ENCODE measurements at regions not wholly inside any gene's neighbourhood (a gene's known extent, or its start where the extent isn't known, plus 50 kb on each side); places are given as distances from the start of the nearest gene placed in this dataset.
"Not testable (repeated sequence)": the region's sequence is repeated elsewhere in the genome, so short reads cannot be mapped to it uniquely, and the experiment has no call there.

DNA sequence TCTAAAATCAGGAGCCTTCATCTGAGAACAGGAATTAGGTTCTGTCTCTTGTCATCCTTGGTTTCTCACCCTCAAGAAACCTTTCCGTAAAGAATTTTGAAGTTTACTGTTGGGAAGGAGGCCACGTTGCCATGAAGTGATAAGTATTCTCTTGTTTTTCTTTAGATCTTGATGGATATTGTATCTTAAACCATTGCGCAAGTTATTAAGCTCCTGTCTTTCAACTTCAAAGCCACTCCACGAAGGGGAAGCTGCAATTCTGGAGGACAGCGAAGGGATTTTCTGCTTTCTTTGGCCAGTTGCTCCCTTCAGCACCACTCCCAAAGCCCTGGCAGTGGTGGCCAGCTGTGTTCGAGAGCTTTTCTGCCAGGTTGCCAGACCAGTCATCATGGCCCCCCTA lies 198.1 kb upstream of the EXOC2 start:
- Histone ChIP-seq H3K27me3 (ENCODE audit: insufficient read depth, poor library complexity, severe bottlenecking) (no peaks in the 10 kb centered on the region), H3K4me3 (replicated peaks; ENCODE audit: insufficient read depth, low read length) (no peak overlapping the region), H3K27ac (replicated peaks) (no peak overlapping the region)
- no peak for DNase-seq (ENCODE audit: low read depth in 1 of 2, low spot score in 1 of 2)
- TF ChIP-seq POLR2AphosphoS5 (IDR thresholded peaks at IDR 0.05; ENCODE audit: low read depth) (no peak), GABPA (IDR thresholded peaks at IDR 0.05; ENCODE audit: low read depth) (no peak), SPI1 (IDR thresholded peaks at IDR 0.05; ENCODE audit: borderline replicate concordance, low read depth) (no peak)
- TF ChIP-seq, protein P1, sequence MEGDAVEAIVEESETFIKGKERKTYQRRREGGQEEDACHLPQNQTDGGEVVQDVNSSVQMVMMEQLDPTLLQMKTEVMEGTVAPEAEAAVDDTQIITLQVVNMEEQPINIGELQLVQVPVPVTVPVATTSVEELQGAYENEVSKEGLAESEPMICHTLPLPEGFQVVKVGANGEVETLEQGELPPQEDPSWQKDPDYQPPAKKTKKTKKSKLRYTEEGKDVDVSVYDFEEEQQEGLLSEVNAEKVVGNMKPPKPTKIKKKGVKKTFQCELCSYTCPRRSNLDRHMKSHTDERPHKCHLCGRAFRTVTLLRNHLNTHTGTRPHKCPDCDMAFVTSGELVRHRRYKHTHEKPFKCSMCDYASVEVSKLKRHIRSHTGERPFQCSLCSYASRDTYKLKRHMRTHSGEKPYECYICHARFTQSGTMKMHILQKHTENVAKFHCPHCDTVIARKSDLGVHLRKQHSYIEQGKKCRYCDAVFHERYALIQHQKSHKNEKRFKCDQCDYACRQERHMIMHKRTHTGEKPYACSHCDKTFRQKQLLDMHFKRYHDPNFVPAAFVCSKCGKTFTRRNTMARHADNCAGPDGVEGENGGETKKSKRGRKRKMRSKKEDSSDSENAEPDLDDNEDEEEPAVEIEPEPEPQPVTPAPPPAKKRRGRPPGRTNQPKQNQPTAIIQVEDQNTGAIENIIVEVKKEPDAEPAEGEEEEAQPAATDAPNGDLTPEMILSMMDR (IDR thresholded peaks at IDR 0.05; ENCODE audit: insufficient read depth, low read length) = no peak
- TF ChIP-seq, protein P2, sequence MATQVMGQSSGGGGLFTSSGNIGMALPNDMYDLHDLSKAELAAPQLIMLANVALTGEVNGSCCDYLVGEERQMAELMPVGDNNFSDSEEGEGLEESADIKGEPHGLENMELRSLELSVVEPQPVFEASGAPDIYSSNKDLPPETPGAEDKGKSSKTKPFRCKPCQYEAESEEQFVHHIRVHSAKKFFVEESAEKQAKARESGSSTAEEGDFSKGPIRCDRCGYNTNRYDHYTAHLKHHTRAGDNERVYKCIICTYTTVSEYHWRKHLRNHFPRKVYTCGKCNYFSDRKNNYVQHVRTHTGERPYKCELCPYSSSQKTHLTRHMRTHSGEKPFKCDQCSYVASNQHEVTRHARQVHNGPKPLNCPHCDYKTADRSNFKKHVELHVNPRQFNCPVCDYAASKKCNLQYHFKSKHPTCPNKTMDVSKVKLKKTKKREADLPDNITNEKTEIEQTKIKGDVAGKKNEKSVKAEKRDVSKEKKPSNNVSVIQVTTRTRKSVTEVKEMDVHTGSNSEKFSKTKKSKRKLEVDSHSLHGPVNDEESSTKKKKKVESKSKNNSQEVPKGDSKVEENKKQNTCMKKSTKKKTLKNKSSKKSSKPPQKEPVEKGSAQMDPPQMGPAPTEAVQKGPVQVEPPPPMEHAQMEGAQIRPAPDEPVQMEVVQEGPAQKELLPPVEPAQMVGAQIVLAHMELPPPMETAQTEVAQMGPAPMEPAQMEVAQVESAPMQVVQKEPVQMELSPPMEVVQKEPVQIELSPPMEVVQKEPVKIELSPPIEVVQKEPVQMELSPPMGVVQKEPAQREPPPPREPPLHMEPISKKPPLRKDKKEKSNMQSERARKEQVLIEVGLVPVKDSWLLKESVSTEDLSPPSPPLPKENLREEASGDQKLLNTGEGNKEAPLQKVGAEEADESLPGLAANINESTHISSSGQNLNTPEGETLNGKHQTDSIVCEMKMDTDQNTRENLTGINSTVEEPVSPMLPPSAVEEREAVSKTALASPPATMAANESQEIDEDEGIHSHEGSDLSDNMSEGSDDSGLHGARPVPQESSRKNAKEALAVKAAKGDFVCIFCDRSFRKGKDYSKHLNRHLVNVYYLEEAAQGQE (IDR thresholded peaks at IDR 0.05; ENCODE audit: insufficient replicate concordance, low read depth) = no peak

DNA sequence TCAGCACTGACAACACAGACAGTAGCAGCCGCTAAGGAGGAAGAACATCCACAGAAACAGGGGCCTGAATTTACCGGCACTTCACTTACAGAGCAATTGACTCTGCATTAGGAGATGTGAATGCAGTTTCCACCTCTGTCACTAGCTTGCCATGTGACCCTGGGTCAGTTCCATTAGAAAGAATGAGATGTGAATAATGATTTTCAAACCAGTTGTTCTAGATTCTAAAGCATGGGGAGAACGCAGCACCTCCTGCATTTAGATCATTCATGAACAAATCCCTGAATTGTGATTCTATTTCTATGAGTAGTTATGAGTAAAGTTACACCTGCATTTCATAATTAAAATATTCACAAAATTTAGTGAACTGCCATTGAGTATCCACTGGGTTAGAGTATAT lies 197.3 kb upstream of the EXOC2 start:
- H3K27me3 ChIP-seq (ENCODE audit: insufficient read depth, poor library complexity, severe bottlenecking) = no peaks in the 10 kb centered on the region
- no peak for TF ChIP-seq POLR2AphosphoS5 (IDR thresholded peaks at IDR 0.05; ENCODE audit: low read depth)
- TF ChIP-seq, protein P2 (IDR thresholded peaks at IDR 0.05; ENCODE audit: insufficient replicate concordance, low read depth) = no peak
- TF ChIP-seq, protein P1 (IDR thresholded peaks at IDR 0.05; ENCODE audit: insufficient read depth, low read length) = no peak
- no peak for TF ChIP-seq GABPA (IDR thresholded peaks at IDR 0.05; ENCODE audit: low read depth)
- no peak for TF ChIP-seq SPI1 (IDR thresholded peaks at IDR 0.05; ENCODE audit: borderline replicate concordance, low read depth)
- no peak for DNase-seq (ENCODE audit: low read depth in 1 of 2, low spot score in 1 of 2)
- H3K4me3 ChIP-seq (replicated peaks; ENCODE audit: insufficient read depth, low read length) = no peak overlapping the region
- no peak overlapping the region for H3K27ac ChIP-seq (replicated peaks)

DNA sequence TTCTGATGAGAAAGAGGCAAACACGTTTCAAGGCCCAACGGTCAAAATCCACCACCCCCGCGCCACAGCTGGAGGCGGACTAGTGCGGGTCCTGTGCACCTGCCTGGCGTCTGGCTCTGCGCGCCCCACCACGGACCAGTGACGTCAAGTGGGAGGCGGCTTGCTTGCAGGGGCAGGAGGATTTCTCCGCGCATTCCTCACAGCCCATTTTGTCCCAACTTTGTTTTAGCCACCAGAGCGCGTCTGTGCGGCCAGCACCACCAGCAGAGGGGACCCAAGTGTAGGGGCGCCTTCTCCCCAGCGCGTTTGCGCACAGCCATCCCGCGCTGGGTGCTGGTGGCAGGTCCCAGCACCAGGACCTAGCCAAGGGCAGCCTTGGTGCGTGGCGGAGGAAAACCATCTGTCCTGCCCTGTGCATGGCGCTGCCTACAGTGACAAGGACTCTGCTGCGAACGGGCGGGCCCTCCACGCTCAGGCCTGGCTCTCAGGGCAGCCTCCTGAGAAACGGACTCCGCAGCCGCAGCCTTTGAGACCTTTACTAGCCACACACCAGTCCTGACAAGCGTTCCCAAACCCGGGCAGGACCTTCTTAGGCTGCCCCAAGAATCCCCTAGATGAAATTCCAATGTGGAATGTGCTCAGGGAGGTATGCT lies 194.8 kb upstream of the EXOC2 start:
- TF ChIP-seq, protein P2 (IDR thresholded peaks at IDR 0.05; ENCODE audit: insufficient replicate concordance, low read depth) = no peak
- TF ChIP-seq, protein P1 (IDR thresholded peaks at IDR 0.05; ENCODE audit: insufficient read depth, low read length) = no peak
- TF ChIP-seq POLR2AphosphoS5 (IDR thresholded peaks at IDR 0.05; ENCODE audit: low read depth) = no peak
- no peak for TF ChIP-seq GABPA (IDR thresholded peaks at IDR 0.05; ENCODE audit: low read depth)
- no peak for TF ChIP-seq SPI1 (IDR thresholded peaks at IDR 0.05; ENCODE audit: borderline replicate concordance, low read depth)
- H3K27ac ChIP-seq (replicated peaks) = no peak overlapping the region
- H3K27me3 ChIP-seq (ENCODE audit: insufficient read depth, poor library complexity, severe bottlenecking) = no peaks in the 10 kb centered on the region
- H3K4me3 ChIP-seq (replicated peaks; ENCODE audit: insufficient read depth, low read length) = no peak overlapping the region
- DNase-seq (ENCODE audit: low read depth in 1 of 2, low spot score in 1 of 2) = no peak

DNA sequence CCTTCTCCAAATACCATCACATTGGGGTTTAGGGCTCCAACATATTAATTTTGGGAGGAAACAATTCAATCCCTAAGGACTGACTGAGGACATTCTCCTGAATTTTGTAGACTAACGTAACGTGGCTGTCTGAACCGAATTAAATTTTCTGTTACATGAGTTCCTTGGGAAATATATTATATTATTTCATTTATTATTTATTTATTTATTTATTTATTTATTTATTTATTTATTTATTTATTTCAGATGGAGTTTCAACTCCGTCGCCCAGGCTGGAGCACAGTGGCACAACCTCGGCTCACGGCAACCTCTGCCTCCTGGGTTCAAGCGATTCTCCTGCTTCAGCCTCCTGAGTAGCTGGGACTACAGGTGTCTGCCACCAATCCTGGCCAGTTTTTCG lies 193.2 kb upstream of the EXOC2 start:
- not testable (repeated sequence) for DNase-seq (ENCODE audit: low read depth in 1 of 2, low spot score in 1 of 2); H3K4me3 ChIP-seq (replicated peaks; ENCODE audit: insufficient read depth, low read length); H3K27ac ChIP-seq (replicated peaks); H3K27me3 ChIP-seq (ENCODE audit: insufficient read depth, poor library complexity, severe bottlenecking)

All from HL-60 (cell line).